GM23338 (cell line): ENCODE measurements at regions not wholly inside any gene's neighbourhood (a gene's known extent, or its start where the extent isn't known, plus 50 kb on each side); places are given as distances from the start of the nearest gene placed in this dataset.

ENCODE experiments used
- ATAC-seq: fragments of 200-7000 bp; cut with Tn5 transposase; 3 replicates; pipeline ENCODE4 v1.9.1; 2020
- DNase-seq: peaks from one replicate; pipeline ENCODE4 v3.0.0-alpha.2; 2015; ENCODE audit warnings: low spot score
- H2AFZ ChIP-seq: fragments of 200-600 bp; sonication (generic); 2 replicates; pipeline ENCODE4 v1.8.0; 2016; ENCODE audit warnings: antibody characterized with exemption, mild to moderate bottlenecking, moderate library complexity
- H3F3A ChIP-seq: fragments of 200-600 bp; sonication (generic); replicated peaks from 2 replicates; pipeline ENCODE4 v1.8.0; 2017; ENCODE audit warnings: antibody characterized with exemption, mixed run types, low read depth
- H3K27ac ChIP-seq: fragments of 200-600 bp; sonication (generic); 2 replicates; pipeline ENCODE4 v1.6.1; 2016; ENCODE audit warnings: low read depth
- H3K27me3 ChIP-seq: fragments of 200-600 bp; sonication (generic); 2 replicates; pipeline ENCODE4 v1.8.0; 2016; ENCODE audit warnings: mild to moderate bottlenecking, mixed run types, moderate library complexity; ENCODE audit not compliant: insufficient read depth
- H3K36me3 ChIP-seq: fragments of 200-600 bp; sonication (generic); 2 replicates; pipeline ENCODE4 v1.8.0; 2016; ENCODE audit warnings: mild to moderate bottlenecking; ENCODE audit not compliant: insufficient read depth
- H3K4me1 ChIP-seq: fragments of 200-600 bp; sonication (generic); 2 replicates; pipeline ENCODE4 v1.8.0; 2016; ENCODE audit warnings: mild to moderate bottlenecking, moderate library complexity; ENCODE audit not compliant: insufficient read depth
- H3K4me2 ChIP-seq: fragments of 200-600 bp; sonication (generic); 2 replicates; pipeline ENCODE4 v1.7.1; 2017; ENCODE audit warnings: mixed run types
- H3K4me3 ChIP-seq: fragments of 200-600 bp; sonication (generic); 2 replicates; pipeline ENCODE4 v1.6.1; 2016; ENCODE audit warnings: mixed run types
- H3K79me2 ChIP-seq: fragments of 200-600 bp; sonication (generic); replicated peaks from 2 replicates; pipeline ENCODE4 v1.8.0; 2017; ENCODE audit warnings: mild to moderate bottlenecking; ENCODE audit not compliant: insufficient read depth
- H3K9me2 ChIP-seq: fragments of 200-600 bp; sonication (generic); 2 replicates; pipeline ENCODE4 v1.8.0; 2017; ENCODE audit not compliant: insufficient read depth
- H4K20me1 ChIP-seq: fragments of 200-600 bp; sonication (generic); replicated peaks from 2 replicates; pipeline ENCODE4 v1.8.0; 2017; ENCODE audit warnings: mild to moderate bottlenecking; ENCODE audit not compliant: insufficient read depth
- H3K27ac Mint-ChIP-seq: 2 replicates; pipeline ENCODE4 v1.8.0; 2020; ENCODE audit warnings: inconsistent platforms, mild to moderate bottlenecking, moderate library complexity, mixed read lengths
- H3K27me3 Mint-ChIP-seq: 3 replicates; pipeline ENCODE4 v1.8.0; 2022; ENCODE audit warnings: low read depth, mild to moderate bottlenecking, moderate library complexity, mixed read lengths, inconsistent platforms; ENCODE audit not compliant: insufficient read depth, poor library complexity
- H3K36me3 Mint-ChIP-seq: 3 replicates; pipeline ENCODE4 v1.8.0; 2021; ENCODE audit warnings: low read depth, mild to moderate bottlenecking, inconsistent platforms, moderate library complexity, mixed read lengths
- H3K4me1 Mint-ChIP-seq: 3 replicates; pipeline ENCODE4 v1.8.0; 2020; ENCODE audit warnings: mild to moderate bottlenecking, inconsistent platforms, mixed read lengths
- H3K4me3 Mint-ChIP-seq: 3 replicates; pipeline ENCODE4 v1.8.0; 2021; ENCODE audit warnings: moderate library complexity, mild to moderate bottlenecking, inconsistent platforms, mixed read lengths
- H3K9me3 Mint-ChIP-seq: 3 replicates; pipeline ENCODE4 v1.8.0; 2020; ENCODE audit warnings: moderate library complexity, mild to moderate bottlenecking, inconsistent platforms, mixed read lengths
- CREB1 ChIP-seq: fragments of 250-450 bp; sonication (Bioruptor Pico); IDR thresholded peaks from 2 replicates; pipeline ENCODE4 v1.5.0; 2020; ENCODE audit warnings: low read depth, mild to moderate bottlenecking, moderate library complexity
- ETS1 ChIP-seq: IDR thresholded peaks from 2 replicates; pipeline ENCODE4 v1.6.1; 2016; ENCODE audit warnings: antibody characterized with exemption
- EZH2 ChIP-seq: fragments of 200-600 bp; sonication (generic); IDR thresholded peaks from one replicate; pipeline ENCODE4 v1.8.0; 2017; ENCODE audit warnings: antibody characterized with exemption, mild to moderate bottlenecking, low read depth; ENCODE audit not compliant: unreplicated experiment
- EZH2phosphoT487 ChIP-seq: fragments of 200-600 bp; sonication (generic); IDR thresholded peaks from one replicate; pipeline ENCODE4 v1.8.1; 2018; ENCODE audit warnings: antibody characterized with exemption; ENCODE audit not compliant: unreplicated experiment
- JUNB ChIP-seq: IDR thresholded peaks from one replicate; pipeline ENCODE4 v1.6.1; 2016; ENCODE audit warnings: antibody characterized with exemption; ENCODE audit not compliant: unreplicated experiment
- NANOG ChIP-seq: IDR thresholded peaks from 2 replicates; pipeline ENCODE4 v1.6.1; 2016; ENCODE audit warnings: antibody characterized with exemption, borderline replicate concordance
- POLR2AphosphoS5 ChIP-seq: IDR thresholded peaks from 2 replicates; pipeline ENCODE4 v1.6.1; 2016; ENCODE audit warnings: antibody characterized with exemption, low read depth
- STAT1 ChIP-seq: IDR thresholded peaks from one replicate; pipeline ENCODE4 v1.6.1; 2016; ENCODE audit warnings: antibody characterized with exemption; ENCODE audit not compliant: unreplicated experiment
- ZNF114 ChIP-seq: fragments of 250-450 bp; sonication (Bioruptor Pico); IDR thresholded peaks from 2 replicates; pipeline ENCODE4 v1.5.0; 2020; ENCODE audit warnings: mild to moderate bottlenecking, moderate library complexity
- ZNF331 ChIP-seq: fragments of 250-450 bp; sonication (Bioruptor Pico); IDR thresholded peaks from 2 replicates; pipeline ENCODE4 v1.5.0; 2020; ENCODE audit warnings: low read depth, mild to moderate bottlenecking, moderate library complexity
- TF ChIP-seq, protein P1 (sequence below), 2 experiments: fragments of 200-600 bp in 1 of 2; sonication (generic) in 1 of 2; conservative IDR thresholded peaks; 2 replicates each; pipeline versions ENCODE4 v1.5.1 to v1.6.1; 2016 to 2017; ENCODE audit warnings: antibody characterized with exemption in 2 of 2, low read depth in 2 of 2, mild to moderate bottlenecking in 2 of 2, moderate library complexity in 1 of 2
- TF ChIP-seq, protein P2 (sequence below): fragments of 250-450 bp; sonication (Bioruptor Pico); IDR thresholded peaks from 2 replicates; pipeline ENCODE4 v1.5.0; 2020; ENCODE audit warnings: mild to moderate bottlenecking, moderate library complexity
- TF ChIP-seq, protein P3 (sequence below): IDR thresholded peaks from one replicate; pipeline ENCODE4 v1.6.1; 2018; ENCODE audit warnings: antibody characterized with exemption; ENCODE audit not compliant: unreplicated experiment

DNA sequence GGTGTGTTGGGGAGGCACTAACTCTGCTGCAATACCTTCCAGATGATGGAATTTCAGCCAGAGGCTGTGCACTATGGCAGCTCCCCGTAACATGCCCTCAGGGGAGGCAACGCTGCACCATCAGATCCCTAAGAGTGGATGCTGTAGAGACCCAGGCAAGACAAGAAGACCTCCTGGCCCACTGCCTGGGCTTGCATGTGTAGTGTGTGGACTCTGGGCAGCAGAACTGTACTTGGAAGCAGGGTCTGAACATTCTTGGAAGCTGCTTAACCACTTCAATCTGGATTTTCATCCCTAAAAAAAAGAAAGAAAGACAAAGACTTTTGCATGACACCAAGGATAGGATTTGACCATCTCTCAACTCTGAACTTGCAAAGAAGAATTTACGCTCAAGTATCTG is 297.5 kb upstream of the NRP1 start:
- Histone ChIP-seq H3K9me2 (peaks cover 11% of the 10 kb centered on the region), H3K36me3 (no peaks in the 10 kb centered on the region), H3K79me2 (no peaks in the 10 kb centered on the region), H3K27ac (no peak overlapping the region), H3K4me2 (no peak overlapping the region), H3K4me1 (no peaks in the 10 kb centered on the region), H3K4me3 (no peak overlapping the region), H2AFZ (no peak overlapping the region), H3F3A (no peaks in the 10 kb centered on the region), H4K20me1 (no peaks in the 10 kb centered on the region), H3K27me3 (no peaks in the 10 kb centered on the region)
- Mint-ChIP-seq H3K9me3 (peaks cover 2% of the 10 kb centered on the region; the same call in 1 of the 3 replicates), H3K36me3 (no peaks in the 10 kb centered on the region), H3K4me3 (no peak overlapping the region), H3K27me3 (peaks cover 3% of the 10 kb centered on the region), H3K4me1 (no peaks in the 10 kb centered on the region; the same call in 2 of the 3 replicates), H3K27ac (no peak overlapping the region)
- TF ChIP-seq ZNF114 (no peak), NANOG (no peak), EZH2phosphoT487 (no peak), ZNF331 (CRISPR knock-in tag) (no peak), CREB1 (no peak), POLR2AphosphoS5 (no peak), ETS1 (no peak), EZH2 (no peak), JUNB (no peak), STAT1 (no peak)
- TF ChIP-seq, protein P1, sequence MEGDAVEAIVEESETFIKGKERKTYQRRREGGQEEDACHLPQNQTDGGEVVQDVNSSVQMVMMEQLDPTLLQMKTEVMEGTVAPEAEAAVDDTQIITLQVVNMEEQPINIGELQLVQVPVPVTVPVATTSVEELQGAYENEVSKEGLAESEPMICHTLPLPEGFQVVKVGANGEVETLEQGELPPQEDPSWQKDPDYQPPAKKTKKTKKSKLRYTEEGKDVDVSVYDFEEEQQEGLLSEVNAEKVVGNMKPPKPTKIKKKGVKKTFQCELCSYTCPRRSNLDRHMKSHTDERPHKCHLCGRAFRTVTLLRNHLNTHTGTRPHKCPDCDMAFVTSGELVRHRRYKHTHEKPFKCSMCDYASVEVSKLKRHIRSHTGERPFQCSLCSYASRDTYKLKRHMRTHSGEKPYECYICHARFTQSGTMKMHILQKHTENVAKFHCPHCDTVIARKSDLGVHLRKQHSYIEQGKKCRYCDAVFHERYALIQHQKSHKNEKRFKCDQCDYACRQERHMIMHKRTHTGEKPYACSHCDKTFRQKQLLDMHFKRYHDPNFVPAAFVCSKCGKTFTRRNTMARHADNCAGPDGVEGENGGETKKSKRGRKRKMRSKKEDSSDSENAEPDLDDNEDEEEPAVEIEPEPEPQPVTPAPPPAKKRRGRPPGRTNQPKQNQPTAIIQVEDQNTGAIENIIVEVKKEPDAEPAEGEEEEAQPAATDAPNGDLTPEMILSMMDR (conservative IDR thresholded peaks at IDR 0.05; ENCODE audit: low read depth in 2 of 2), result no peak
- TF ChIP-seq, protein P2, sequence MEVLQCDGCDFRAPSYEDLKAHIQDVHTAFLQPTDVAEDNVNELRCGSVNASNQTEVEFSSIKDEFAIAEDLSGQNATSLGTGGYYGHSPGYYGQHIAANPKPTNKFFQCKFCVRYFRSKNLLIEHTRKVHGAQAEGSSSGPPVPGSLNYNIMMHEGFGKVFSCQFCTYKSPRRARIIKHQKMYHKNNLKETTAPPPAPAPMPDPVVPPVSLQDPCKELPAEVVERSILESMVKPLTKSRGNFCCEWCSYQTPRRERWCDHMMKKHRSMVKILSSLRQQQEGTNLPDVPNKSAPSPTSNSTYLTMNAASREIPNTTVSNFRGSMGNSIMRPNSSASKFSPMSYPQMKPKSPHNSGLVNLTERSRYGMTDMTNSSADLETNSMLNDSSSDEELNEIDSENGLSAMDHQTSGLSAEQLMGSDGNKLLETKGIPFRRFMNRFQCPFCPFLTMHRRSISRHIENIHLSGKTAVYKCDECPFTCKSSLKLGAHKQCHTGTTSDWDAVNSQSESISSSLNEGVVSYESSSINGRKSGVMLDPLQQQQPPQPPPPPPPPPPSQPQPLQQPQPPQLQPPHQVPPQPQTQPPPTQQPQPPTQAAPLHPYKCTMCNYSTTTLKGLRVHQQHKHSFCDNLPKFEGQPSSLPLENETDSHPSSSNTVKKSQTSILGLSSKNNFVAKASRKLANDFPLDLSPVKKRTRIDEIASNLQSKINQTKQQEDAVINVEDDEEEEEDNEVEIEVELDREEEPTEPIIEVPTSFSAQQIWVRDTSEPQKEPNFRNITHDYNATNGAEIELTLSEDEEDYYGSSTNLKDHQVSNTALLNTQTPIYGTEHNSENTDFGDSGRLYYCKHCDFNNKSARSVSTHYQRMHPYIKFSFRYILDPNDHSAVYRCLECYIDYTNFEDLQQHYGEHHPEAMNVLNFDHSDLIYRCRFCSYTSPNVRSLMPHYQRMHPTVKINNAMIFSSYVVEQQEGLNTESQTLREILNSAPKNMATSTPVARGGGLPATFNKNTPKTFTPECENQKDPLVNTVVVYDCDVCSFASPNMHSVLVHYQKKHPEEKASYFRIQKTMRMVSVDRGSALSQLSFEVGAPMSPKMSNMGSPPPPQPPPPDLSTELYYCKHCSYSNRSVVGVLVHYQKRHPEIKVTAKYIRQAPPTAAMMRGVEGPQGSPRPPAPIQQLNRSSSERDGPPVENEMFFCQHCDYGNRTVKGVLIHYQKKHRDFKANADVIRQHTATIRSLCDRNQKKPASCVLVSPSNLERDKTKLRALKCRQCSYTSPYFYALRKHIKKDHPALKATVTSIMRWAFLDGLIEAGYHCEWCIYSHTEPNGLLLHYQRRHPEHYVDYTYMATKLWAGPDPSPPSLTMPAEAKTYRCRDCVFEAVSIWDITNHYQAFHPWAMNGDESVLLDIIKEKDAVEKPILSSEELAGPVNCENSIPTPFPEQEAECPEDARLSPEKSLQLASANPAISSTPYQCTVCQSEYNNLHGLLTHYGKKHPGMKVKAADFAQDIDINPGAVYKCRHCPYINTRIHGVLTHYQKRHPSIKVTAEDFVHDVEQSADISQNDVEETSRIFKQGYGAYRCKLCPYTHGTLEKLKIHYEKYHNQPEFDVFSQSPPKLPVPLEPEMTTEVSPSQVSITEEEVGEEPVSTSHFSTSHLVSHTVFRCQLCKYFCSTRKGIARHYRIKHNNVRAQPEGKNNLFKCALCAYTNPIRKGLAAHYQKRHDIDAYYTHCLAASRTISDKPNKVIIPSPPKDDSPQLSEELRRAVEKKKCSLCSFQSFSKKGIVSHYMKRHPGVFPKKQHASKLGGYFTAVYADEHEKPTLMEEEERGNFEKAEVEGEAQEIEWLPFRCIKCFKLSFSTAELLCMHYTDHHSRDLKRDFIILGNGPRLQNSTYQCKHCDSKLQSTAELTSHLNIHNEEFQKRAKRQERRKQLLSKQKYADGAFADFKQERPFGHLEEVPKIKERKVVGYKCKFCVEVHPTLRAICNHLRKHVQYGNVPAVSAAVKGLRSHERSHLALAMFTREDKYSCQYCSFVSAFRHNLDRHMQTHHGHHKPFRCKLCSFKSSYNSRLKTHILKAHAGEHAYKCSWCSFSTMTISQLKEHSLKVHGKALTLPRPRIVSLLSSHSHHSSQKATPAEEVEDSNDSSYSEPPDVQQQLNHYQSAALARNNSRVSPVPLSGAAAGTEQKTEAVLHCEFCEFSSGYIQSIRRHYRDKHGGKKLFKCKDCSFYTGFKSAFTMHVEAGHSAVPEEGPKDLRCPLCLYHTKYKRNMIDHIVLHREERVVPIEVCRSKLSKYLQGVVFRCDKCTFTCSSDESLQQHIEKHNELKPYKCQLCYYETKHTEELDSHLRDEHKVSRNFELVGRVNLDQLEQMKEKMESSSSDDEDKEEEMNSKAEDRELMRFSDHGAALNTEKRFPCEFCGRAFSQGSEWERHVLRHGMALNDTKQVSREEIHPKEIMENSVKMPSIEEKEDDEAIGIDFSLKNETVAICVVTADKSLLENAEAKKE (CRISPR knock-in tag), result no peak
- TF ChIP-seq, protein P3, sequence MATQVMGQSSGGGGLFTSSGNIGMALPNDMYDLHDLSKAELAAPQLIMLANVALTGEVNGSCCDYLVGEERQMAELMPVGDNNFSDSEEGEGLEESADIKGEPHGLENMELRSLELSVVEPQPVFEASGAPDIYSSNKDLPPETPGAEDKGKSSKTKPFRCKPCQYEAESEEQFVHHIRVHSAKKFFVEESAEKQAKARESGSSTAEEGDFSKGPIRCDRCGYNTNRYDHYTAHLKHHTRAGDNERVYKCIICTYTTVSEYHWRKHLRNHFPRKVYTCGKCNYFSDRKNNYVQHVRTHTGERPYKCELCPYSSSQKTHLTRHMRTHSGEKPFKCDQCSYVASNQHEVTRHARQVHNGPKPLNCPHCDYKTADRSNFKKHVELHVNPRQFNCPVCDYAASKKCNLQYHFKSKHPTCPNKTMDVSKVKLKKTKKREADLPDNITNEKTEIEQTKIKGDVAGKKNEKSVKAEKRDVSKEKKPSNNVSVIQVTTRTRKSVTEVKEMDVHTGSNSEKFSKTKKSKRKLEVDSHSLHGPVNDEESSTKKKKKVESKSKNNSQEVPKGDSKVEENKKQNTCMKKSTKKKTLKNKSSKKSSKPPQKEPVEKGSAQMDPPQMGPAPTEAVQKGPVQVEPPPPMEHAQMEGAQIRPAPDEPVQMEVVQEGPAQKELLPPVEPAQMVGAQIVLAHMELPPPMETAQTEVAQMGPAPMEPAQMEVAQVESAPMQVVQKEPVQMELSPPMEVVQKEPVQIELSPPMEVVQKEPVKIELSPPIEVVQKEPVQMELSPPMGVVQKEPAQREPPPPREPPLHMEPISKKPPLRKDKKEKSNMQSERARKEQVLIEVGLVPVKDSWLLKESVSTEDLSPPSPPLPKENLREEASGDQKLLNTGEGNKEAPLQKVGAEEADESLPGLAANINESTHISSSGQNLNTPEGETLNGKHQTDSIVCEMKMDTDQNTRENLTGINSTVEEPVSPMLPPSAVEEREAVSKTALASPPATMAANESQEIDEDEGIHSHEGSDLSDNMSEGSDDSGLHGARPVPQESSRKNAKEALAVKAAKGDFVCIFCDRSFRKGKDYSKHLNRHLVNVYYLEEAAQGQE, result no peak
- DNase-seq, result no peak
- no peak for ATAC-seq
